Neural progenitor cell (in vitro differentiated cells): ENCODE measurements at regions not wholly inside any gene's neighbourhood (a gene's known extent, or its start where the extent isn't known, plus 50 kb on each side); places are given as distances from the start of the nearest gene placed in this dataset.

Experiments
- DNase-seq: peaks from one replicate; pipeline ENCODE4 v3.0.0-alpha.2; 2016; ENCODE audit warnings: low spot score
- H2AFZ ChIP-seq: fragments of 200-600 bp; sonication (generic); replicated peaks from 2 replicates; pipeline ENCODE4 v1.6.1; 2016; ENCODE audit warnings: antibody characterized with exemption
- H3F3A ChIP-seq: fragments of 200-600 bp; sonication (generic); 2 replicates; pipeline ENCODE4 v1.6.1; 2016; ENCODE audit warnings: antibody characterized with exemption, low read depth
- H3K27ac ChIP-seq: fragments of 200-600 bp; sonication (generic); 2 replicates; pipeline ENCODE4 v1.5.1; 2016; ENCODE audit warnings: mild to moderate bottlenecking
- H3K27me3 ChIP-seq: fragments of 200-600 bp; sonication (generic); 2 replicates; pipeline ENCODE4 v1.6.1; 2016; ENCODE audit warnings: mild to moderate bottlenecking, moderate library complexity
- H3K36me3 ChIP-seq: fragments of 200-600 bp; sonication (generic); 2 replicates; pipeline ENCODE4 v1.5.1; 2016
- H3K4me1 ChIP-seq: fragments of 200-600 bp; sonication (generic); 2 replicates; pipeline ENCODE4 v1.6.1; 2016; ENCODE audit warnings: mixed run types
- H3K4me2 ChIP-seq: fragments of 200-600 bp; sonication (generic); 2 replicates; pipeline ENCODE4 v1.6.1; 2016
- H3K4me3 ChIP-seq: fragments of 200-600 bp; sonication (generic); 2 replicates; pipeline ENCODE4 v1.5.1; 2016
- H3K79me2 ChIP-seq: fragments of 200-600 bp; sonication (generic); 2 replicates; pipeline ENCODE4 v1.6.1; 2016; ENCODE audit warnings: low read depth
- H3K9ac ChIP-seq: fragments of 200-600 bp; sonication (generic); 2 replicates; pipeline ENCODE4 v1.6.1; 2016
- H3K9me3 ChIP-seq: fragments of 200-600 bp; sonication (generic); 2 replicates; pipeline ENCODE4 v1.5.1; 2016; ENCODE audit warnings: low read depth
- H4K20me1 ChIP-seq: fragments of 200-600 bp; sonication (generic); 2 replicates; pipeline ENCODE4 v1.6.1; 2016; ENCODE audit warnings: low read depth
- H3K27ac Mint-ChIP-seq: 3 replicates; pipeline ENCODE4 v1.8.0; 2021; ENCODE audit warnings: mixed read lengths
- H3K27me3 Mint-ChIP-seq: 2 replicates; pipeline ENCODE4 v1.8.0; 2022; ENCODE audit warnings: low read depth, mild to moderate bottlenecking, inconsistent platforms, moderate library complexity, mixed read lengths; ENCODE audit not compliant: insufficient read depth
- H3K36me3 Mint-ChIP-seq: 3 replicates; pipeline ENCODE4 v1.8.0; 2021; ENCODE audit warnings: mixed read lengths
- H3K4me1 Mint-ChIP-seq: 3 replicates; pipeline ENCODE4 v1.8.0; 2021; ENCODE audit warnings: mixed read lengths
- H3K4me3 Mint-ChIP-seq: 3 replicates; pipeline ENCODE4 v1.8.0; 2021; ENCODE audit warnings: mild to moderate bottlenecking, moderate library complexity, mixed read lengths
- H3K9me3 Mint-ChIP-seq: 3 replicates; pipeline ENCODE4 v1.8.0; 2020; ENCODE audit warnings: mixed read lengths
- EZH2 ChIP-seq: fragments of 200-600 bp; sonication (generic); IDR thresholded peaks from 2 replicates; pipeline ENCODE4 v1.6.1; 2017; ENCODE audit warnings: antibody characterized with exemption, mild to moderate bottlenecking, moderate library complexity
- EZH2phosphoT487 ChIP-seq: fragments of 200-600 bp; sonication (generic); IDR thresholded peaks from 2 replicates; pipeline ENCODE4 v1.6.1; 2017; ENCODE audit warnings: antibody characterized with exemption
- TF ChIP-seq, protein P1 (sequence below): fragments of 200-600 bp; sonication (generic); IDR thresholded peaks from 2 replicates; pipeline ENCODE4 v1.5.1; 2017; ENCODE audit warnings: antibody characterized with exemption, mild to moderate bottlenecking

DNA sequence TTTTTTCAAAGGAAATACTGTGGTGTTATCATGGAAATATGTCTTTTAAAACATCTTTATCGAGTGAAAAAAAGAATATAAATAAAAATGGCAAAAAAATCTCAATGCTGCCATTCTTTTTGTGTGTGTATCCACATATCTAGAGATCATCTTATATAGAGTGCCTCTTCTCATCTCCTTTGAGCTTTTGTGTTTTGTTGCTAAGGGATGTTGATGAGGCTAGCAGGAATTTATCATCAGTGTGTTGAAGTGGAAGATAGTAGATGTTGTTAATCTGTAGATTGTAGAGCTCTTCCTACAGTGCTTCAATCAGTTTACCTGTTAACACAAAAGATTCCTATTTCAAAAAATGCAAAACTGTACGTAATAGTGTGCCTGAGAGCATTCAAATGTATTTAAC lies 1738.0 kb upstream of the SEL1L start:
- Histone ChIP-seq H3K4me1 (no peaks in the 10 kb centered on the region), H3K4me2 (no peak overlapping the region)

DNA sequence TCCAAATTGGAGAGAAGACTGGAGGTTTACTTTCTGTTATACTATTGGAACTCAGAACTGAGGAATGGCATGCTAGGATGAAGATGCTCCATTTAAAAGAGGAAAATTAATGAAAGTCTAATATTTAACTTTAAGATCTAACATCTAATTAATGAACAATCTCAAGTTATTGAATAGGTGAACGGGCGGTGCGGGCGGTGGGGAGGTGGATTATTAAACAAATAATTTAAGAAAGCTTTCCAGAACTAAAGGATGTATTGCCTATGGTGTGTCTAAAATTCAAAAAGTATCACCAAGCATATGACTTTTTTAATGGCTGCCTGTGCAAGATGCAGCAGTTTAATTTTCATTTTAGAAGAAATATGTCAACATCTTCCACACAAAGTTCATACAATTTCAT lies 1747.1 kb upstream of the SEL1L start:
- TF ChIP-seq, protein P1, sequence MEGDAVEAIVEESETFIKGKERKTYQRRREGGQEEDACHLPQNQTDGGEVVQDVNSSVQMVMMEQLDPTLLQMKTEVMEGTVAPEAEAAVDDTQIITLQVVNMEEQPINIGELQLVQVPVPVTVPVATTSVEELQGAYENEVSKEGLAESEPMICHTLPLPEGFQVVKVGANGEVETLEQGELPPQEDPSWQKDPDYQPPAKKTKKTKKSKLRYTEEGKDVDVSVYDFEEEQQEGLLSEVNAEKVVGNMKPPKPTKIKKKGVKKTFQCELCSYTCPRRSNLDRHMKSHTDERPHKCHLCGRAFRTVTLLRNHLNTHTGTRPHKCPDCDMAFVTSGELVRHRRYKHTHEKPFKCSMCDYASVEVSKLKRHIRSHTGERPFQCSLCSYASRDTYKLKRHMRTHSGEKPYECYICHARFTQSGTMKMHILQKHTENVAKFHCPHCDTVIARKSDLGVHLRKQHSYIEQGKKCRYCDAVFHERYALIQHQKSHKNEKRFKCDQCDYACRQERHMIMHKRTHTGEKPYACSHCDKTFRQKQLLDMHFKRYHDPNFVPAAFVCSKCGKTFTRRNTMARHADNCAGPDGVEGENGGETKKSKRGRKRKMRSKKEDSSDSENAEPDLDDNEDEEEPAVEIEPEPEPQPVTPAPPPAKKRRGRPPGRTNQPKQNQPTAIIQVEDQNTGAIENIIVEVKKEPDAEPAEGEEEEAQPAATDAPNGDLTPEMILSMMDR: no peak
- TF ChIP-seq EZH2phosphoT487 (no peak), EZH2 (no peak)
- no peak for DNase-seq
- no peak overlapping the region for H3K4me2 ChIP-seq
- H3K4me3 ChIP-seq: no peak overlapping the region
- H3K36me3 ChIP-seq: no peaks in the 10 kb centered on the region
- Mint-ChIP-seq H3K36me3 (no peaks in the 10 kb centered on the region), H3K27ac (no peak overlapping the region), H3K4me1 (no peaks in the 10 kb centered on the region), H3K9me3 (no peaks in the 10 kb centered on the region), H3K27me3 (no peaks in the 10 kb centered on the region), H3K4me3 (no peak overlapping the region)
- H3K27ac ChIP-seq: no peak overlapping the region
- H2AFZ ChIP-seq: no peak overlapping the region
- no peaks in the 10 kb centered on the region for H3F3A ChIP-seq
- H3K4me1 ChIP-seq: no peaks in the 10 kb centered on the region
- no peaks in the 10 kb centered on the region for H3K79me2 ChIP-seq
- H3K9ac ChIP-seq: no peak overlapping the region
- no peaks in the 10 kb centered on the region for H3K27me3 ChIP-seq
- no peaks in the 10 kb centered on the region for H3K9me3 ChIP-seq
- no peaks in the 10 kb centered on the region for H4K20me1 ChIP-seq

More for the DNA sequence above, 1738.0 kb upstream of the SEL1L start:
- Histone ChIP-seq H3K27ac (no peak overlapping the region), H3K27me3 (no peaks in the 10 kb centered on the region), H3K36me3 (no peaks in the 10 kb centered on the region), H3F3A (no peaks in the 10 kb centered on the region), H2AFZ (no peak overlapping the region), H3K9ac (no peak overlapping the region), H3K79me2 (no peaks in the 10 kb centered on the region), H3K9me3 (no peaks in the 10 kb centered on the region), H4K20me1 (no peaks in the 10 kb centered on the region), H3K4me3 (no peak overlapping the region)
- Mint-ChIP-seq H3K4me1 (peaks cover 10% of the 10 kb centered on the region), H3K4me3 (no peak overlapping the region), H3K27ac (no peak overlapping the region), H3K36me3 (no peaks in the 10 kb centered on the region), H3K9me3 (no peaks in the 10 kb centered on the region), H3K27me3 (no peaks in the 10 kb centered on the region)
- no peak for DNase-seq
- TF ChIP-seq, protein P1: no peak
- no peak for TF ChIP-seq EZH2phosphoT487
- TF ChIP-seq EZH2: no peak

GRCh38 chr14:83282706-83283105 lies 1749.1 kb upstream of the SEL1L start:
- Histone ChIP-seq H2AFZ (no peak overlapping the region), H3K9ac (no peak overlapping the region), H3K79me2 (no peaks in the 10 kb centered on the region), H3K27ac (no peak overlapping the region), H3K4me3 (no peak overlapping the region), H3K36me3 (no peaks in the 10 kb centered on the region), H3F3A (no peaks in the 10 kb centered on the region), H4K20me1 (no peaks in the 10 kb centered on the region), H3K27me3 (no peaks in the 10 kb centered on the region), H3K4me1 (no peaks in the 10 kb centered on the region), H3K4me2 (no peak overlapping the region), H3K9me3 (no peaks in the 10 kb centered on the region)
- TF ChIP-seq EZH2: no peak
- TF ChIP-seq, protein P1: no peak
- TF ChIP-seq EZH2phosphoT487: no peak
- DNase-seq: no peak
- Mint-ChIP-seq H3K27me3 (no peaks in the 10 kb centered on the region), H3K4me3 (no peak overlapping the region), H3K9me3 (no peaks in the 10 kb centered on the region), H3K4me1 (no peaks in the 10 kb centered on the region), H3K36me3 (no peaks in the 10 kb centered on the region), H3K27ac (no peak overlapping the region)

- Histone ChIP-seq H3K36me3 (no peaks in the 10 kb centered on the region), H3K9ac (no peak overlapping the region), H3K79me2 (no peaks in the 10 kb centered on the region), H3K4me1 (no peaks in the 10 kb centered on the region), H3K27ac (no peak overlapping the region), H4K20me1 (no peaks in the 10 kb centered on the region), H2AFZ (no peak overlapping the region), H3K4me2 (no peak overlapping the region), H3F3A (no peaks in the 10 kb centered on the region), H3K27me3 (no peaks in the 10 kb centered on the region), H3K9me3 (no peaks in the 10 kb centered on the region), H3K4me3 (no peak overlapping the region)
- no peaks in the 10 kb centered on the region for H3K9me3 Mint-ChIP-seq
- H3K4me1 Mint-ChIP-seq: no peaks in the 10 kb centered on the region
- no peak overlapping the region for H3K27ac Mint-ChIP-seq
- TF ChIP-seq EZH2phosphoT487 (no peak), EZH2 (no peak)
- TF ChIP-seq, protein P1: no peak
- H3K27me3 Mint-ChIP-seq: no peaks in the 10 kb centered on the region
- DNase-seq: no peak
- H3K4me3 Mint-ChIP-seq: no peak overlapping the region
- H3K36me3 Mint-ChIP-seq: no peaks in the 10 kb centered on the region
Measured at GRCh38 chr14:83287300-83287699, 1753.6 kb upstream of the SEL1L start.
